ENCODE measurements at regions not wholly inside any gene's neighbourhood (a gene's known extent, or its start where the extent isn't known, plus 50 kb on each side); places are given as distances from the start of the nearest gene placed in this dataset.
"Not testable (repeated sequence)": the region's sequence is repeated elsewhere in the genome, so short reads cannot be mapped to it uniquely, and the experiment has no call there.

DNA sequence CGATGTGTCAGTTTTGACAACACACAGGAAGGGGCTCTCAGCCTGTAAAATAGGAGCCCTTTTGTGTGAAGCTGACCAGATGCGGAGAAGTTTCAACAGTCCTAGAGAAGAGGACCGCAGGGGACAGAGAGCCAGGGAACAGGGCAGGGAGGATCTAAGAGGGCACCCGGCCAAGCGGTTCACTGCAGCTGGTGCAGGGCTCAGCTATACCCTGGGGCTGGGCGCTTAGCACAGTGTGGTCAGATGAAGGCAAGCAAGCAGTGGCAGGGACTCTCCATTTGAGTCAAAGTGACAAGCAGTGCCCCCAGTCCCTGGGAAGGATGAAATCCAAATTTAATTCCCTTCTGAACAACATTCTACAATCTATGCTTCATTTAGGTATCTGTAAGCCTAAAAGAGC lies 88.9 kb upstream of the PLGLB2 start:
- peak; percentile 47; the same call in 1 of the 3 replicates for ATAC-seq

GRCh38 chr2:87660164-87660563 lies 87.7 kb upstream of the PLGLB2 start:
- ATAC-seq = not testable (repeated sequence)

DNA sequence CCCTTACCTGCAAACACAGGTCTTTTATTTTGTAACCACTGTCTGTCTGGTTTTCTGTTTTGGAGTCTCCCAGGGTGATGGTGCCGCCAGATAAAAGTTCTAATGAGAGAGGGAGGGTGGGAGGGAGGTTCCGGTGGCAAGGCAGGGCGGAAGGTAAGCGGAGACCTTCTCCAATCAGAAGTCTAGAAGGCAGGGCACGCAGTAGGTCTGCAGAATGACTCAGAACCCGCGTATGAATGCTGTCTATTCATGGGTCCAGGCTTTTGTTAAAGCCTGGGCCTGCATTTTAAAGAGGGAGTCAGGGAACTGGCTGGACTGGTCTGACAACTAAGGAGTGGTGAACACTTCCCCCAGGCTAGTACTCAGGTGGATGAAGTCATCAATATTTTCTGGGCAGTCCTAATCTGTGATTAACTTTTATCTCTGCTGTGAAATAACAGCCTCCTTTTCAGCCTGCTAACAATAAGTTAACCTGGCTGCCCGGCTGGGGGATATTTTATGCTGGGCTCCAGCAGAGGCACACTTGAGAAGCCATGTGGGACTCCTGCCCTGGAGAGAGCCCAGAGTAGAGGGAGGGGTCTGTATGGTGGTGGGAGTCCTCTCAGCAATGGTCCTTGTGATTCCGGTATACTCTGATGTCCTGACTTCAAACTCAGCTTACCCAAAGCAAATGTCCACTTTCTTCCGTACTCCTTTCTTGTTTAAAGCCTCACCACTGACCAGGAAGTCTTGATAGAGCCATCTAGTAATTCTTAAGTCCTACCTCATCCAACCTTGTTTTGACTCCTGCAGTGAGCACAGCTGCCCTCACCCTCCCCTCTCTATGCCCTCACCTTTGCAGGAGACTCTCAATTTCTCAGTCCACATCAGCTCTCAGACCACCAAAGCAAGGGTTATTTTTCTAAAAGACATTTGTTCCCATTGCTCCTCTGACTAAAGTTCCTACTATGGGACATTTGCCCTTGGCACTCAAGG lies 85.3 kb upstream of the PLGLB2 start:
- not testable (repeated sequence) for ATAC-seq

- not testable (repeated sequence) for ATAC-seq
Observed at GRCh38 chr2:87663347-87663746, 84.5 kb upstream of the PLGLB2 start.

DNA sequence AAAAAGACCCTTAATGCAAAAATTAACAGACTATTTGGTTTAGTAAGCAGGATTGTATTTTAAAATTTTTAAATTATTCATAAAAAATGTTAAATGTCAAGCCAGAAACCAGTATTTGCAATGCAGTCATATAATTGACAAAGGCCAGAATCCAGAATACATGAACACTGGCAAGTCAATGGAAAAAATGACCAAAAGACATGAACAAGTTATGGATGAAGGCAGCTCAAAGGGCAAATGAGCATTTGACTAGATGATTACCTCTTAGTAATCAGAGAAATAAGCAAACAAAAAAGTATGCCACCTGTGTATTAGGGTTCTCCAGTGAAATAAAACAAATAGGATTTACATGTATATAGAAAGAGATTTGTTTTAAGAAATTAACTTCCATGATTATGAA lies 80.9 kb upstream of the PLGLB2 start:
- ATAC-seq = not testable (repeated sequence)

GRCh38 chr2:87668361-87668760 lies 79.5 kb upstream of the PLGLB2 start:
- not testable (repeated sequence) for ATAC-seq

DNA sequence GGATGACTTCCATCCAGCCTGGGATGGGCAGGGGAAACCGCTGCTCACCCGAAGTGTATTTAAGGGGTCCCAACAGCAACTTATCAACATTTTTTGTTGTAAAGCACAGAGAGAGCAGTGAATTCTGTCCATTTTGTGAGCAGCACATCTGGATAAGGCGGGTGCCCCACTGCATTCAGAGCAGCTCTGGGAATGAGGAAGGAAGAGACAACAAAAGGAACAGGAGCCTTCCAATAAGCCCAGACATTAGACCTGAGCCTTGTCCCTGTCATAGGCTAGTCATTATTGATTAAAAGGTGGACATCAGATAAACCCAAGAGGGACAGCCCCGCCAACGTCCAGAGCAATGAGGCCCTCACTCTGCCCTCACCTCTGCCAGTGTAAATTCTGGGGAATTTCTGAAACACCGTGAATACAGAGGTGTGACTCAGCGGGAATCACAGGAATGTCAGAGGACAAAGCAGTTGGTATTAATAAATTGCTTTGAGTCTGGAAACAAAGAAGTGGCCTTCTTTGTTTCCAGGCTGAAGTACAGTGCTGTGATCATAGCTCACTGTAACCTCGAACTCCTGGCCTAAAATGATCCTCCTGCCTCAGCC lies 78.2 kb upstream of the PLGLB2 start:
- peak; percentile 55; the same call in 2 of the 3 replicates for ATAC-seq

DNA sequence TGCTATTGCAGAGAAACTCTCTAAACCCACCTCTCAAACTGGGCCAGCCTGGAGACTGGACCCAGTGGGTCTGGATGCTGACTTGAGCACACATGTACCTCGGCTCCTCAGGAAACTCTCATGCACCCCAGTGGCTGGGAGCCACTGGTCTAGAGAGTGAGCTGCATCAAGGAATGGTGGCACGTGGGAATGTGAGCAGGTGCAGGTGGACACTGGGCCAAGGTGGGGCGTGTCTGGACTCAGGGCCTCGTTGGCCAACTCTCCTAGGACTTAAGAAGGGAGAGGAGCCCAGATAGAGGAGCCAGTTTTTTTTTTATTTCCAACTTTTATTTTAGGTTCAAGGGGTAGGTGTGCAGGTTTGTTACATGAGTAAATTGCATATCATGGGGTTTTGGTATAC lies 75.5 kb upstream of the PLGLB2 start:
- ATAC-seq = not testable (repeated sequence)

DNA sequence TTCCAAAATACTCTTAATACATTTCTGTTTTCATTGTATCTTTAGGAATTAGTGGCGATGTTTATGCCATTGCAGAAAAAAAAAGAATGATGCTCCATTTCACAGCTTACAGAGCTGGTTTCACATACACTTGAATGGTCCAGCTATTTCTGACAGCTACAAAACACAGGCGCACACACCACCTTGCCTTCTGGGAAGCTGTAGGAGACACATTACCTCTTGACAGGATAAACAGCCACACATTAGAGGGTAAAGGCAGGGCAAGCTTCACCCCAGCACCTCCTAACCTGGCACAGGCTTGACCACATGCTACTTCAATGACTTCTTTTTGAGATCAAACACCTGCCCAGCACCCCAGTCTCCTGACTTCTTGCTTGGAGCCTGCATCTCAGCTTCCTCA lies 73.2 kb upstream of the PLGLB2 start:
- not testable (repeated sequence) for ATAC-seq

DNA sequence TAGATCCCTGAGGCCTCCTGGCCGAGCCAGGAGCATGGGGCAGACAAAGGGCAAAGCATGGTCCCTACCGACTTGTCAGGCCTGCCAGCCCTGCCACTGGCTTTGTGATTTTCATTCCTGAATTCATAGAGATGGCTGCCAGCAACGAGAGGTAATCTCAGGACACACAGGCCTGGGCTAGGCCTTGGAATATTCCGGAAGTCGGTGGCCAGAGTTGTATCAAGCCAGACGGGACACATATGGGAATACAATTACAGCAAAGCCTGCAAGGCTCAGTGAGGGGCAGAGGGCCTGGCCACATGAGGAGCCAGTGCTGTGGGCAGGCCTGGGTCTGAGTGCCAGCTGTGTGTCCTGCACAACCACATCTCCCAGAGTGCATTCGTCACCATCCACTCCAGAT lies 72.4 kb upstream of the PLGLB2 start:
- not testable (repeated sequence) for ATAC-seq

- ATAC-seq = not testable (repeated sequence)
Observed at GRCh38 chr2:87677421-87677923, 70.4 kb upstream of the PLGLB2 start.

DNA sequence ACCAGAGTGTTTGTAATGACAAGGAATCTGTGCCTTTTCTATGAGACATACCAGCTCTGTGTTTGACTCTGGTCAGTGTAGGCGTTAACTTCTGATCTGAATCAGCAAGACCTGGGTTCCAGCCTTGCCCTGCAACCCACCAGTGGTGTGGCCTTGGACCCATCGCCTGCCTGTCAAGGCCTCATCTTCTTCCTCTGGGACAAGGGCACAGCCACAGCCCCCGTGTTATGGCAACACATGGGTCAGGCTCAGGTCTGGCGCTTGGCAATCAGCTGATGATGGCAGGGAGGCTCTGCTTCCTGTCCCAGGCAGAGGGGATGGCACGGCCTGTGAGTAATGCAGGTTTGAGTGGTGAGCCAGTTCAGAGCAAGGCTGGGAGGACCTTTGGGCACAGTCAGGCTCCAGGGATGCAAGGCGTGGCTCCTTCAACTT lies 69.1 kb upstream of the PLGLB2 start:
- peak; percentile 75 for ATAC-seq

DNA sequence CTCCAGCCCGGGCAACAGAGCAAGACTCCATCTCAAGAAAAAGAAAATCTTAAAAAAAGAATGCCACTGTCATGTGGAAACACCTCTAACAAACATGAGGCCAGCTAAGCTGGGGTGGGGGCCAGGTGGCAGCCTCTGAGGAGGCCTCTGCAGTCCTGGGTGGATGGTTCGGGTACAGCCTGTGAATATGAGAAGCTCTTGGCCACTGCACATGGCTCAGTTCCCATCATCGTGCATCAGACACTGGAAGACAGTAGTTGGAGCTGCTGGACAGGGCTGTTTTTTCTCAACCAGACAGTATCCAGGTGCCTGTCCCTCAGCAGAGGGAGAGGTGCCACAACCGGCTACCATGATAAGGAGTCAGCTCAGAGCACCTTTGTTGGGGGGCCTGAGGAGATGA lies 67.9 kb upstream of the PLGLB2 start:
- not testable (repeated sequence) for ATAC-seq

DNA sequence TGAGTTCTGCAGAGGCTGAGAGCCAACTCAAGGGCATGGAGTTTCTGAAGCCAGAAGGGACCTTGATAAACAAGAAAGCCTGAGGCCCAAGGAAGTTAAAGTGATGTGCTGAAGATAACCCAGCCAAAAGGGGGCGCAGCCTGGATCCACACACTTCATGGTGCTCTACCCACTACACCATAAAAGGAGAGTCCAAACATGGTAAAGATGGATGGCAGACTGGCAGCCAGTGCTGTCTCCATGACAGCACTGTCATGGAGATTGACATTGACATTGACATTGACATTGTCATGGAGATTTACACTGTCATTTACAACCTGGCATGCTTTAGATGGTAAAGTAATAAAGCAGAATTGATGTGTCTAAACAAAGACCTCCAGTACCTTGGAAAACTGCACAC lies 67.2 kb upstream of the PLGLB2 start:
- not testable (repeated sequence) for ATAC-seq

- ATAC-seq = peak; percentile 61; the same call in 2 of the 3 replicates
Observed at GRCh38 chr2:87683451-87683850, 64.4 kb upstream of the PLGLB2 start.

DNA sequence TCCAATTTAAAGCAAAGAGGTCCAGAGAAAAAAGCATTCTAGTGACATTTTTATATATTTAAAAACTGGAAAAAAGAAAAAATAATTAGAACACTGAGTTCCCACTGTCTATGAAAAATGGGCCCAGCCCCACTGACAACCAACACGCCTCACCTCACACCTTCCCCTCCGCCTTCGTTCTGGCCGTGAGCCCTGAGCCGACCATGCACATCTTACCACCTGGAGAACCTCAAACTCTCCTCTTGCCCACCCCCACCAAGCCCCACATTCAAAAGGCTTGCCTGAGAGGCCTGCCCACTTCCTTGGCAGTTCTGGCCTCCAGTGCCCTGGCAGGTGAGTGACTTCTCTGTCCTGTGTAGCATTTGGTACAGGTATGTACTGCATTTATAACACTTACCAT lies 63.9 kb upstream of the PLGLB2 start:
- ATAC-seq = not testable (repeated sequence)

DNA sequence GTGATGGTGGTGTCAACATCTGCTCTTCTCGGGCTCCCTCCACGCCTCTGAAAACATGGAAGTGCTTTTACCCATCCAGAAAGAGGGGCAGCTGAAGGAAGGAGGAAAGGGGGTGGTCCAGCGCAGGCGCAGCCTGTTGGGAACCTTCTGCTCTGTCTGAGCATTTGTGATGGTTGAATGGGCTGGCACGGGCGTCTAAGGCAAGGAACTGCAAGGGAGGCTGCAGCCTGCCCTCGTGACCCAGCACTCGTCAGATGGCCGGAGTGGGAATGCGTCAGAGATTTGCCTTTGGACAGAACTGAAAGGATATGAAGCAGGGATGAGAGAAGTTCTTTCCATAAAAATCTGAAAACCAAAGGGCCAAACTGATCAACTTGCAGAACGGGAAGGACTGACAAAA lies 62.3 kb upstream of the PLGLB2 start:
- not testable (repeated sequence) for ATAC-seq

- not testable (repeated sequence) for ATAC-seq
Observed at GRCh38 chr2:87686873-87687549, 60.9 kb upstream of the PLGLB2 start.

- ATAC-seq = not testable (repeated sequence)
Observed at GRCh38 chr2:87687550-87688270, 60.2 kb upstream of the PLGLB2 start.

- not testable (repeated sequence) for ATAC-seq
Observed at GRCh38 chr2:87691899-87692592, 55.8 kb upstream of the PLGLB2 start.

GRCh38 chr2:87692914-87693313 lies 55.0 kb upstream of the PLGLB2 start:
- ATAC-seq = not testable (repeated sequence)

DNA sequence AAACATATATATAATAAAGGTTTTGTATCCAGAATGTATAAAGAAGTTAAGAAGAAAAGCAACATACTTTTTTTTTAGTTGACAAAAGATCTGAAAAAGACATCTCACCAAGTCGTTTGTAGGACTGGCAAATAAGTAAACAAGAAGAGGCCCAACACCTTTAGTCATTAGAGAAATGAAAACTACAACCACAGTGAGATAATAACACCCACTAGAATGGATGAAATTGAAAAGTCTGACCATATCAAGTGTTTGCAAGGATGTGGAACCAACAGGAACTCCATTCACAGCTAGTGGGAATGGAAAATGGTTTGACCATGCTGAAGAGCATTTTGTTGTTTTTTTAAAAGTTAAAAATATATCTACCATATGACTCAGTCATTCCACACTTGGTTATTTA lies 54.0 kb upstream of the PLGLB2 start:
- ATAC-seq = not testable (repeated sequence)

Data from SK-N-SH treated with all-trans-retinoic acid at 6 μM for 48 hours (cell line).